Lower leg skin (tissue), 3 donors: ENCODE measurements at regions not wholly inside any gene's neighbourhood (a gene's known extent, or its start where the extent isn't known, plus 50 kb on each side); places are given as distances from the start of the nearest gene placed in this dataset.

ENCODE experiments used
- POLR2A ChIP-seq, 2 donors: fragments of 450-650 bp; IDR thresholded peaks; one replicate each; pipeline ENCODE4 v1.6.1; 2016 to 2017; ENCODE audit warnings: antibody characterized with exemption in 2 of 2, mild to moderate bottlenecking in 1 of 2, moderate library complexity in 1 of 2
- TF ChIP-seq, protein P1 (sequence below), 3 donors: fragments of 450-650 bp; IDR thresholded peaks; one replicate each; pipeline ENCODE4 v1.5.1; 2016; ENCODE audit warnings: antibody characterized with exemption in 3 of 3, mild to moderate bottlenecking in 3 of 3, moderate library complexity in 2 of 3

DNA sequence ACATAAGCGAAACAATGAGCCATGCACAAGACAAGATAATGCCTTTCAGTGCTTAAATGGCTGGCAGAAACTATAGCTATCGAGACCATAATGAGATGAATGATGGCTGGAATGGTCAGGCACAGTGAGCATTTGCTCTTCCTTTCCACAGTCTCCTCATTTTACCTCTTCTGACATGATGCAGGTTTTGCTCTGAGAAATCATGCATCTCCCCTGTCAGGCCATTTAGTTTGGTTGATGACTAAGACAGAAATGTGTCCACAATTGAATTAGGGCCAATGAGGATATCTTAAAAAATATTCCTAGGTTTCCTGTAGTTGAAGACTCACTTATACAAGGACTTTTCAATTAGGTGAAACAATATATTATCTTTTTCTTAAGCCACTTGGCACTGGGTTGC, 475.1 kb downstream of the TMEM232 start:
- TF ChIP-seq, protein P1, sequence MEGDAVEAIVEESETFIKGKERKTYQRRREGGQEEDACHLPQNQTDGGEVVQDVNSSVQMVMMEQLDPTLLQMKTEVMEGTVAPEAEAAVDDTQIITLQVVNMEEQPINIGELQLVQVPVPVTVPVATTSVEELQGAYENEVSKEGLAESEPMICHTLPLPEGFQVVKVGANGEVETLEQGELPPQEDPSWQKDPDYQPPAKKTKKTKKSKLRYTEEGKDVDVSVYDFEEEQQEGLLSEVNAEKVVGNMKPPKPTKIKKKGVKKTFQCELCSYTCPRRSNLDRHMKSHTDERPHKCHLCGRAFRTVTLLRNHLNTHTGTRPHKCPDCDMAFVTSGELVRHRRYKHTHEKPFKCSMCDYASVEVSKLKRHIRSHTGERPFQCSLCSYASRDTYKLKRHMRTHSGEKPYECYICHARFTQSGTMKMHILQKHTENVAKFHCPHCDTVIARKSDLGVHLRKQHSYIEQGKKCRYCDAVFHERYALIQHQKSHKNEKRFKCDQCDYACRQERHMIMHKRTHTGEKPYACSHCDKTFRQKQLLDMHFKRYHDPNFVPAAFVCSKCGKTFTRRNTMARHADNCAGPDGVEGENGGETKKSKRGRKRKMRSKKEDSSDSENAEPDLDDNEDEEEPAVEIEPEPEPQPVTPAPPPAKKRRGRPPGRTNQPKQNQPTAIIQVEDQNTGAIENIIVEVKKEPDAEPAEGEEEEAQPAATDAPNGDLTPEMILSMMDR (IDR thresholded peaks at IDR 0.05), result no peak
- no peak for TF ChIP-seq POLR2A (IDR thresholded peaks at IDR 0.05)
